B cell (primary cell): ENCODE measurements at regions not wholly inside any gene's neighbourhood (a gene's known extent, or its start where the extent isn't known, plus 50 kb on each side); places are given as distances from the start of the nearest gene placed in this dataset.

Experiments
- ATAC-seq: fragments of 200-7000 bp; cut with Tn5 transposase; one replicate; pipeline ENCODE4 v1.10.0; 2021; ENCODE audit warnings: low read depth, mild to moderate bottlenecking, moderate number of reproducible peaks, moderate library complexity
- CTCF ChIA-PET: fragments of 350-600 bp; sonication (Branson Sonifier 250); formaldehyde crosslinking; loops from one replicate; lab custom pipeline; 2021; ENCODE audit warnings: antibody characterized with exemption, inconsistent platforms; lab: Charles Lee
- POLR2A ChIA-PET: fragments of 350-600 bp; sonication (Branson Sonifier 250); formaldehyde crosslinking; loops from one replicate; lab custom pipeline; 2021; ENCODE audit warnings: antibody characterized with exemption; lab: Charles Lee
- DNase-seq: peaks from one replicate; pipeline ENCODE4 v3.0.0; 2013
- H2AFZ ChIP-seq: 2 replicates; pipeline ENCODE4 v1.6.1; 2012; ENCODE audit warnings: mild to moderate bottlenecking, low read depth, low read length; ENCODE audit not compliant: insufficient read depth, poor library complexity, severe bottlenecking
- H3K27ac ChIP-seq, 2 donors: 1 replicate in 1 of 2; 2 replicates in 1 of 2; pipeline ENCODE4 v1.5.1; 2012 to 2013; ENCODE audit warnings: low read length in 2 of 2, mild to moderate bottlenecking in 2 of 2, moderate library complexity in 1 of 2
- H3K27me3 ChIP-seq, 4 experiments: fragments of 200-600 bp in 1 of 4; sonication (generic) in 1 of 4; replicated peaks in 1 of 4; 1 replicate in 2 of 4; 2 replicates in 2 of 4; pipeline versions ENCODE4 v1.6.1 to v1.7.0; 2013 to 2016; ENCODE audit warnings: low read length in 3 of 4, mild to moderate bottlenecking in 2 of 4, mixed read lengths in 1 of 4, moderate library complexity in 1 of 4; ENCODE audit not compliant: insufficient read depth in 4 of 4, control insufficient read depth in 3 of 4; ENCODE audit errors: control extremely low read depth in 1 of 4
- H3K36me3 ChIP-seq, 2 experiments: replicated peaks in 1 of 2; 1 replicate in 1 of 2; 2 replicates in 1 of 2; pipeline versions ENCODE4 v1.6.1 to v1.7.1; 2013; ENCODE audit warnings: low read length in 1 of 2; ENCODE audit not compliant: insufficient read depth in 2 of 2, control insufficient read depth in 1 of 2; ENCODE audit errors: control extremely low read depth in 1 of 2, extremely low read depth in 1 of 2
- H3K4me1 ChIP-seq, 2 donors: fragments of 200-600 bp in 1 of 2; sonication (generic) in 1 of 2; 1 replicate in 1 of 2; 2 replicates in 1 of 2; pipeline versions ENCODE4 v1.5.1 to v1.6.1; 2013 to 2017; ENCODE audit warnings: low read length in 2 of 2; ENCODE audit not compliant: control insufficient read depth in 2 of 2, insufficient read depth in 2 of 2
- H3K4me2 ChIP-seq: replicated peaks from 2 replicates; pipeline ENCODE3; 2012; ENCODE audit warnings: mild to moderate bottlenecking, low read depth, low read length; ENCODE audit not compliant: poor library complexity, severe bottlenecking
- H3K4me3 ChIP-seq, 5 experiments: fragments of 200-600 bp in 1 of 5; sonication (generic) in 1 of 5; 1 replicate in 3 of 5; 2 replicates in 2 of 5; pipeline versions ENCODE4 v1.5.1 to v1.7.0; 2011 to 2016; ENCODE audit warnings: low read length in 4 of 5, mild to moderate bottlenecking in 4 of 5, low read depth in 2 of 5, control low read depth in 1 of 5, moderate library complexity in 1 of 5; ENCODE audit not compliant: insufficient read depth in 1 of 5; ENCODE audit errors: control extremely low read depth in 1 of 5, extremely low read depth in 1 of 5
- H3K79me2 ChIP-seq: fragments of 200-600 bp; sonication (generic); one replicate; pipeline ENCODE4 v1.6.0; 2016; ENCODE audit warnings: low read length; ENCODE audit not compliant: control insufficient read depth, insufficient read depth
- H3K9ac ChIP-seq: fragments of 200-600 bp; sonication (generic); 2 replicates; pipeline ENCODE4 v1.6.1; 2017; ENCODE audit warnings: mild to moderate bottlenecking, low read length, moderate library complexity
- H3K9me3 ChIP-seq, 3 donors: one replicate each; pipeline versions ENCODE4 v1.6.1 to v1.7.1; 2013; ENCODE audit warnings: low read length in 2 of 3; ENCODE audit not compliant: control insufficient read depth in 2 of 3, insufficient read depth in 1 of 3; ENCODE audit errors: control extremely low read depth in 1 of 3
- H4K20me1 ChIP-seq: 2 replicates; pipeline ENCODE4 v1.6.0; 2012; ENCODE audit warnings: mild to moderate bottlenecking, low read length; ENCODE audit not compliant: insufficient read depth, control insufficient read depth, poor library complexity, severe bottlenecking
- H3K27ac Mint-ChIP-seq: one replicate; pipeline ENCODE4 v1.8.0; 2021; ENCODE audit warnings: mixed read lengths
- H3K27me3 Mint-ChIP-seq: one replicate; pipeline ENCODE4 v1.8.0; 2021; ENCODE audit warnings: mixed read lengths
- H3K4me1 Mint-ChIP-seq: one replicate; pipeline ENCODE4 v1.8.0; 2021; ENCODE audit warnings: mixed read lengths
- H3K4me3 Mint-ChIP-seq: one replicate; pipeline ENCODE4 v1.8.0; 2021; ENCODE audit warnings: mixed read lengths
- H3K9me3 Mint-ChIP-seq: one replicate; pipeline ENCODE4 v1.8.0; 2022; ENCODE audit warnings: mixed read lengths; ENCODE audit not compliant: insufficient read depth
- EZH2 ChIP-seq: IDR thresholded peaks from 2 replicates; pipeline ENCODE4 v1.6.1; 2012; ENCODE audit warnings: borderline replicate concordance, low read depth, mild to moderate bottlenecking, moderate library complexity, low read length; ENCODE audit not compliant: insufficient read depth, poor library complexity, severe bottlenecking
- whole genome bisulfite sequencing: methylation state at CpG from one replicate; pipeline ENCODE4 v1.1.5; 2013; ENCODE audit warnings: missing lambda C conversion rate; ENCODE audit not compliant: insufficient coverage; 5-methylcytosine and 5-hydroxymethylcytosine counted together
- intact Hi-C: fragments of 100-400 bp; cut with micrococcal nuclease; formaldehyde crosslinking; loops from one replicate; pipeline ENCODE4 v1.10.0; 2022
- TF ChIP-seq, protein P1 (sequence below): fragments of 200-600 bp; IDR thresholded peaks from one replicate; pipeline ENCODE4 v1.8.0; 2022; ENCODE audit warnings: antibody characterized with exemption, mild to moderate bottlenecking

DNA sequence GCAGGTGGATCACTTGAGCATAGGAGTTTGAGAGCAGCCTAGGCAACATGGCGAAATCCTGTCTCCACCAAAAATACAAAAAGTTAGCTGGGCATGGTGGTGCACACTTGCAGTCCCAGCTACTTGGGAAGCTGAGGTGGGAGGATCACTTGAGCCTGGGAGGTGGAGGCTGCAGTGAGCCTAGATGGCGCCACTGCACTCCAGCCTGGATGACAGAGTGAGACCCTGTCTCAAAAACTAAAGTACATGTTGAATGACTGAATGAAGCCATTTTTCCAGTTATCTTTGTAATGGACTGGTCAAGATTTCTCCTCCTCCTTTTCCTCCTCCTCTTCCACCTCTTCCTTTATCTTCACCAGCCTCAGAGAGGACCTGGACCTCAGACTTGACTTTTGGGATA, 272.0 kb downstream of the SMAD2 start:
- Mint-ChIP-seq H3K4me1 (peaks cover 5% of the 10 kb centered on the region), H3K27me3 (no peaks in the 10 kb centered on the region), H3K27ac (no peak overlapping the region), H3K4me3 (no peak overlapping the region), H3K9me3 (peaks cover 4% of the 10 kb centered on the region)
- Histone ChIP-seq H3K79me2 (no peaks in the 10 kb centered on the region), H4K20me1 (no peaks in the 10 kb centered on the region), H3K4me2 (no peak overlapping the region), H3K27me3 (no peaks in the 10 kb centered on the region), H2AFZ (no peak overlapping the region), H3K4me1 (no peaks in the 10 kb centered on the region), H3K9me3 (peaks cover 0 to 10% (median 0%) of the 10 kb centered on the region in 3 donors), H3K27ac (no peak overlapping the region), H3K4me3 (no peak overlapping the region), H3K9ac (no peak overlapping the region), H3K36me3 (no peaks in the 10 kb centered on the region)
- POLR2A ChIA-PET = no interaction called here
- 100% methylated on average over 1 of the region's 2 CpGs for WGBS
- TF ChIP-seq, protein P1, sequence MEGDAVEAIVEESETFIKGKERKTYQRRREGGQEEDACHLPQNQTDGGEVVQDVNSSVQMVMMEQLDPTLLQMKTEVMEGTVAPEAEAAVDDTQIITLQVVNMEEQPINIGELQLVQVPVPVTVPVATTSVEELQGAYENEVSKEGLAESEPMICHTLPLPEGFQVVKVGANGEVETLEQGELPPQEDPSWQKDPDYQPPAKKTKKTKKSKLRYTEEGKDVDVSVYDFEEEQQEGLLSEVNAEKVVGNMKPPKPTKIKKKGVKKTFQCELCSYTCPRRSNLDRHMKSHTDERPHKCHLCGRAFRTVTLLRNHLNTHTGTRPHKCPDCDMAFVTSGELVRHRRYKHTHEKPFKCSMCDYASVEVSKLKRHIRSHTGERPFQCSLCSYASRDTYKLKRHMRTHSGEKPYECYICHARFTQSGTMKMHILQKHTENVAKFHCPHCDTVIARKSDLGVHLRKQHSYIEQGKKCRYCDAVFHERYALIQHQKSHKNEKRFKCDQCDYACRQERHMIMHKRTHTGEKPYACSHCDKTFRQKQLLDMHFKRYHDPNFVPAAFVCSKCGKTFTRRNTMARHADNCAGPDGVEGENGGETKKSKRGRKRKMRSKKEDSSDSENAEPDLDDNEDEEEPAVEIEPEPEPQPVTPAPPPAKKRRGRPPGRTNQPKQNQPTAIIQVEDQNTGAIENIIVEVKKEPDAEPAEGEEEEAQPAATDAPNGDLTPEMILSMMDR = no peak
- no peak for TF ChIP-seq EZH2
- CTCF ChIA-PET = interaction anchor here (0.6 kb wide), 1 partner anchor 701 kb away, joined by 3 read pairs; no protein-coding TSS in a partner anchor
- ATAC-seq (no peak), DNase-seq (no peak)
- intact Hi-C loops = no loop called here

DNA sequence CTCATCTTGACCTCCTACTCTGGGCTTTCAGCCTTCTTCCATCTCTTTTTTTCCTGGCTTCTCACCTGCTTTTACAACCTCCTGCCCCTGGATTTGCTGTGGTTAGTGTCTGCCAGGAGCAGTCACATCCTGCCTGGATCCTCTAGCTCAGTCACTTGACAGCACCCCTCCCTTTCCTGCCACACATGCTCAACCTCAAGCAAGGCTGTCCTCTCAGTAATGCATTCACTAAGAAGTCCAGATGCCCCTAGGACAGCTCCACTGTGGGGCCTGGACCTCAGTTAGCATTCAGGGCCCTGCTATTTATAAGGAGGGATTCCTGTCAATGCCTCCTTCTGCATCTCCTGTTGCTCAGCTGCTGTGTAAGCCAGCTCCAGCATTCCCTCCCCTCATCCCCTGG, 275.5 kb downstream of the SMAD2 start:
- no peaks in the 10 kb centered on the region for H3K4me1 ChIP-seq
- no peaks in the 10 kb centered on the region for H4K20me1 ChIP-seq
- intact Hi-C loops = no loop called here
- Mint-ChIP-seq H3K9me3 (peaks cover 2% of the 10 kb centered on the region), H3K27ac (no peak overlapping the region), H3K4me3 (no peak overlapping the region), H3K27me3 (no peaks in the 10 kb centered on the region), H3K4me1 (peaks cover 3% of the 10 kb centered on the region)
- no peak for TF ChIP-seq EZH2
- TF ChIP-seq, protein P1 = no peak
- DNase-seq (no peak), ATAC-seq (no peak)
- H3K36me3 ChIP-seq = no peaks in the 10 kb centered on the region
- H3K27ac ChIP-seq = no peak overlapping the region
- H3K79me2 ChIP-seq = no peaks in the 10 kb centered on the region
- H3K4me3 ChIP-seq = no peak overlapping the region
- no peak overlapping the region for H2AFZ ChIP-seq
- H3K4me2 ChIP-seq = no peak overlapping the region
- H3K9ac ChIP-seq = no peak overlapping the region
- H3K27me3 ChIP-seq = no peaks in the 10 kb centered on the region
- peaks cover 0 to 10% (median 0%) of the 10 kb centered on the region in 3 donors for H3K9me3 ChIP-seq
- CTCF ChIA-PET = no interaction called here
- POLR2A ChIA-PET = no interaction called here
